Fibroblast of lung (primary cell): ENCODE measurements at regions not wholly inside any gene's neighbourhood (a gene's known extent, or its start where the extent isn't known, plus 50 kb on each side); places are given as distances from the start of the nearest gene placed in this dataset.

Source experiments
- EZH2 ChIP-seq: IDR thresholded peaks from 2 replicates; pipeline ENCODE4 v1.5.1; 2012; ENCODE audit warnings: low read length, control low read depth, mild to moderate bottlenecking; ENCODE audit errors: missing control alignments
- TF ChIP-seq, protein P1 (sequence below), 2 donors: IDR thresholded peaks in 1 of 2; conservative IDR thresholded peaks in 1 of 2; 1 replicate in 1 of 2; 2 replicates in 1 of 2; pipeline ENCODE4 v1.5.1; 2011 to 2012; ENCODE audit warnings: low read length in 2 of 2, control low read depth in 1 of 2, inconsistent platforms in 1 of 2, low read depth in 1 of 2, mild to moderate bottlenecking in 1 of 2

DNA sequence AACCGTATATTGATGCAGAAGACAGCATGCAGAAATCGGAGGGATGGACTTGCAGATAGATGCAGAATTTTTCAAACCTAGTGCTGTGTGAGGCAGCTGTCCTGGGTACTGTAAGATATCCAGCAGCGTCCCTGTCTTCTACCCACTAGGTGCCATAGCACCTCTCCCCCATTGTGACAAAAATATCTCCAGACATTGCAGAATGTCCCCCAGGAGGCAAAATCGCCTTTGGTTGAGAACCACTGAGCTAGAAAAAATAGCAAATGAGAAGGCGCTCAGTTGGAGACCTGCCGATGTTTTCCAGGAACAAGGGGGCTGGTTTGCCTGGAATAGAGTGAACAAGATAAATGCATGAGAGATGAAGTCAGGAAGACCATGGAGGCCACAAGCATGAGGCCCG, 67.9 kb upstream of the TMEM132D start:
- TF ChIP-seq, protein P1, sequence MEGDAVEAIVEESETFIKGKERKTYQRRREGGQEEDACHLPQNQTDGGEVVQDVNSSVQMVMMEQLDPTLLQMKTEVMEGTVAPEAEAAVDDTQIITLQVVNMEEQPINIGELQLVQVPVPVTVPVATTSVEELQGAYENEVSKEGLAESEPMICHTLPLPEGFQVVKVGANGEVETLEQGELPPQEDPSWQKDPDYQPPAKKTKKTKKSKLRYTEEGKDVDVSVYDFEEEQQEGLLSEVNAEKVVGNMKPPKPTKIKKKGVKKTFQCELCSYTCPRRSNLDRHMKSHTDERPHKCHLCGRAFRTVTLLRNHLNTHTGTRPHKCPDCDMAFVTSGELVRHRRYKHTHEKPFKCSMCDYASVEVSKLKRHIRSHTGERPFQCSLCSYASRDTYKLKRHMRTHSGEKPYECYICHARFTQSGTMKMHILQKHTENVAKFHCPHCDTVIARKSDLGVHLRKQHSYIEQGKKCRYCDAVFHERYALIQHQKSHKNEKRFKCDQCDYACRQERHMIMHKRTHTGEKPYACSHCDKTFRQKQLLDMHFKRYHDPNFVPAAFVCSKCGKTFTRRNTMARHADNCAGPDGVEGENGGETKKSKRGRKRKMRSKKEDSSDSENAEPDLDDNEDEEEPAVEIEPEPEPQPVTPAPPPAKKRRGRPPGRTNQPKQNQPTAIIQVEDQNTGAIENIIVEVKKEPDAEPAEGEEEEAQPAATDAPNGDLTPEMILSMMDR (conservative IDR thresholded peaks at IDR 0.05 in 1 of 2, IDR thresholded peaks at IDR 0.05 in 1 of 2; ENCODE audit: low read depth in 1 of 2, low read length in 2 of 2), result no peak
- no peak for TF ChIP-seq EZH2
